ENCODE measurements at regions not wholly inside any gene's neighbourhood (a gene's known extent, or its start where the extent isn't known, plus 50 kb on each side); places are given as distances from the start of the nearest gene placed in this dataset.

DNA sequence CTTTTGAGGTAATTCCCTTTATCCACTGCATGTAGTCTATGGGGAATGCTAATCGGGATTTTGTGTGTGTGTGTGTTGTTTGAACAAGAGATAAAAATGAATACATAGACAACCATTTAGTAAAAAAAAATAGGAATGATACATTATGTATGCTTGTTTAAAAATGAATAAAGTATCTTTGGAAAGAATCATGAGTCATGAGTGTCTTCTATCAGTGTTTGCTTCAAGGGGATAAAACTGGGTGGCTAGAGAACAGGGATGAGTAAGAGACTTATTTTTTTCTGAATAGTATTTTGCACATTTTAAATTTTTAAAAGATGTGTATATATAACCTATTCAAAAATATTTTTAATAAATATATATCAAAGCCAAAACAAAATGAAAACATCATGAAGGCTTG is 839.4 kb upstream of the ADGRL4 start:
- TF ChIP-seq, protein P1, sequence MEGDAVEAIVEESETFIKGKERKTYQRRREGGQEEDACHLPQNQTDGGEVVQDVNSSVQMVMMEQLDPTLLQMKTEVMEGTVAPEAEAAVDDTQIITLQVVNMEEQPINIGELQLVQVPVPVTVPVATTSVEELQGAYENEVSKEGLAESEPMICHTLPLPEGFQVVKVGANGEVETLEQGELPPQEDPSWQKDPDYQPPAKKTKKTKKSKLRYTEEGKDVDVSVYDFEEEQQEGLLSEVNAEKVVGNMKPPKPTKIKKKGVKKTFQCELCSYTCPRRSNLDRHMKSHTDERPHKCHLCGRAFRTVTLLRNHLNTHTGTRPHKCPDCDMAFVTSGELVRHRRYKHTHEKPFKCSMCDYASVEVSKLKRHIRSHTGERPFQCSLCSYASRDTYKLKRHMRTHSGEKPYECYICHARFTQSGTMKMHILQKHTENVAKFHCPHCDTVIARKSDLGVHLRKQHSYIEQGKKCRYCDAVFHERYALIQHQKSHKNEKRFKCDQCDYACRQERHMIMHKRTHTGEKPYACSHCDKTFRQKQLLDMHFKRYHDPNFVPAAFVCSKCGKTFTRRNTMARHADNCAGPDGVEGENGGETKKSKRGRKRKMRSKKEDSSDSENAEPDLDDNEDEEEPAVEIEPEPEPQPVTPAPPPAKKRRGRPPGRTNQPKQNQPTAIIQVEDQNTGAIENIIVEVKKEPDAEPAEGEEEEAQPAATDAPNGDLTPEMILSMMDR (IDR thresholded peaks at IDR 0.05), result no peak
- TF ChIP-seq POLR2A (IDR thresholded peaks at IDR 0.05), result no peak
